Stimulated activated CD8-positive, alpha-beta memory T cell treated with anti-CD3 and anti-CD28 coated beads, Interleukin-4, amount 100 ng/mL, for 4 hours (primary cell): ENCODE measurements at regions not wholly inside any gene's neighbourhood (a gene's known extent, or its start where the extent isn't known, plus 50 kb on each side); places are given as distances from the start of the nearest gene placed in this dataset.

ENCODE experiments used
- DNase-seq, 2 donors: peaks; one replicate each; pipeline ENCODE4 v3.0.0-alpha.2; 2020; ENCODE audit warnings: low read depth in 2 of 2, low spot score in 1 of 2

- no peak for DNase-seq
These were observed 56.8 kb upstream of the GTF3A start for GRCh38 chr13:27367570-27367969.

GRCh38 chr13:27370305-27370872 is 54.0 kb upstream of the GTF3A start:
- DNase-seq: no peak

GRCh38 chr13:27371932-27372331 is 52.5 kb upstream of the GTF3A start:
- no peak for DNase-seq

- DNase-seq: no peak
These were observed 51.5 kb upstream of the GTF3A start for GRCh38 chr13:27372896-27373295.

GRCh38 chr13:27374126-27374613 is 50.2 kb upstream of the GTF3A start:
- DNase-seq: no peak
